MM.1S (cell line): ENCODE measurements at regions not wholly inside any gene's neighbourhood (a gene's known extent, or its start where the extent isn't known, plus 50 kb on each side); places are given as distances from the start of the nearest gene placed in this dataset.

Experiments used
- DNase-seq: peaks from one replicate; pipeline ENCODE4 v3.0.0-alpha.2; 2015
- H2AFZ ChIP-seq: fragments of 300-600 bp; sonication (generic); 2 replicates; pipeline ENCODE4 v1.6.0; 2016; ENCODE audit warnings: antibody characterized with exemption, low read length
- H3F3A ChIP-seq: fragments of 300-600 bp; sonication (generic); 2 replicates; pipeline ENCODE4 v1.6.1; 2016; ENCODE audit warnings: mild to moderate bottlenecking, antibody characterized with exemption, low read length, moderate library complexity, mixed read lengths; ENCODE audit not compliant: insufficient read depth
- H3K27ac ChIP-seq: fragments of 300-600 bp; sonication (generic); 2 replicates; pipeline ENCODE4 v1.5.1; 2016; ENCODE audit warnings: mild to moderate bottlenecking, low read length
- H3K27me3 ChIP-seq: fragments of 300-600 bp; sonication (generic); replicated peaks from 2 replicates; pipeline ENCODE4 v1.6.0; 2016; ENCODE audit warnings: low read length; ENCODE audit not compliant: insufficient read depth
- H3K36me3 ChIP-seq: fragments of 300-600 bp; sonication (generic); replicated peaks from 2 replicates; pipeline ENCODE4 v1.6.1; 2016; ENCODE audit warnings: mild to moderate bottlenecking, low read length, mixed read lengths; ENCODE audit not compliant: insufficient read depth
- H3K4me1 ChIP-seq: fragments of 300-600 bp; sonication (generic); 2 replicates; pipeline ENCODE4 v1.6.1; 2016; ENCODE audit warnings: low read length, mixed read lengths
- H3K4me2 ChIP-seq: fragments of 300-600 bp; sonication (generic); 2 replicates; pipeline ENCODE4 v1.6.0; 2016; ENCODE audit warnings: low read depth, low read length
- H3K4me3 ChIP-seq: fragments of 300-600 bp; sonication (generic); 2 replicates; pipeline ENCODE4 v1.5.1; 2016; ENCODE audit warnings: low read length, mixed read lengths
- H3K79me2 ChIP-seq: fragments of 300-600 bp; sonication (generic); 2 replicates; pipeline ENCODE4 v1.6.1; 2016; ENCODE audit warnings: mixed run types, low read length, mixed read lengths
- H3K9ac ChIP-seq: fragments of 300-600 bp; sonication (generic); 2 replicates; pipeline ENCODE4 v1.6.1; 2016; ENCODE audit warnings: low read length, mixed read lengths
- H3K9me2 ChIP-seq: fragments of 300-600 bp; sonication (generic); replicated peaks from 2 replicates; pipeline ENCODE4 v1.6.1; 2016; ENCODE audit warnings: mild to moderate bottlenecking, low read length, mixed read lengths; ENCODE audit not compliant: insufficient read depth
- H3K9me3 ChIP-seq: fragments of 300-600 bp; sonication (generic); replicated peaks from 2 replicates; pipeline ENCODE4 v1.6.1; 2016; ENCODE audit warnings: mild to moderate bottlenecking, low read length, mixed read lengths; ENCODE audit not compliant: insufficient read depth
- H4K20me1 ChIP-seq: fragments of 300-600 bp; sonication (generic); 2 replicates; pipeline ENCODE4 v1.6.1; 2016; ENCODE audit warnings: mild to moderate bottlenecking, low read length, moderate library complexity, mixed read lengths; ENCODE audit not compliant: insufficient read depth
- EZH2 ChIP-seq: fragments of 300-600 bp; sonication (generic); optimal IDR thresholded peaks from 2 replicates; pipeline ENCODE3; 2017; ENCODE audit warnings: low read depth, mild to moderate bottlenecking, antibody characterized with exemption, low read length, mixed read lengths
- EZH2phosphoT487 ChIP-seq: fragments of 300-600 bp; sonication (generic); IDR thresholded peaks from 2 replicates; pipeline ENCODE4 v1.6.1; 2018; ENCODE audit warnings: antibody characterized with exemption, low read length
- TF ChIP-seq, protein P1 (sequence below): fragments of 300-600 bp; sonication (generic); IDR thresholded peaks from 2 replicates; pipeline ENCODE4 v1.5.1; 2016; ENCODE audit warnings: antibody characterized with exemption, low read length, mixed read lengths

DNA sequence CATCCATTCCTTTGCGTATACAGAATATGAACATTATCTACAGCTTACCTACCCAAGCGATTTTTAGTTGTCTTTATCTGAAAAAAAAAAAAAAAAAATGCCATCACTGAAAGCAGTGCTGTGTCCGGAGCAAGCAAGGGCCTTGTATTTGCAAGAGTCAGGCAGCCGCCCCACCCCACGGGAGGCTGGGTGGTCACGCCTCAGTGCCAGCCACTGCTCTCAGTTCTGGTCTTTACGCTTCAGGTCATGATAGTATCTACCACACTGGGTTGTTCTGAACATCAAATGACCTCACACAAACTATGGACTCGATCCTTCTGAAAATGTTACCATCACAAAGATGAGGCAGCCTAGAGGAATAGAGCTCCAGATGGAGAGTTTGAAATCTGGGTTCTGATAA, 62.7 kb upstream of the HELT start:
- no peak overlapping the region for H3K4me2 ChIP-seq
- H4K20me1 ChIP-seq: no peaks in the 10 kb centered on the region
- H3K4me3 ChIP-seq: no peak overlapping the region
- DNase-seq: no peak
- no peaks in the 10 kb centered on the region for H3K79me2 ChIP-seq
- H3K27me3 ChIP-seq: no peaks in the 10 kb centered on the region
- TF ChIP-seq EZH2: no peak
- TF ChIP-seq, protein P1, sequence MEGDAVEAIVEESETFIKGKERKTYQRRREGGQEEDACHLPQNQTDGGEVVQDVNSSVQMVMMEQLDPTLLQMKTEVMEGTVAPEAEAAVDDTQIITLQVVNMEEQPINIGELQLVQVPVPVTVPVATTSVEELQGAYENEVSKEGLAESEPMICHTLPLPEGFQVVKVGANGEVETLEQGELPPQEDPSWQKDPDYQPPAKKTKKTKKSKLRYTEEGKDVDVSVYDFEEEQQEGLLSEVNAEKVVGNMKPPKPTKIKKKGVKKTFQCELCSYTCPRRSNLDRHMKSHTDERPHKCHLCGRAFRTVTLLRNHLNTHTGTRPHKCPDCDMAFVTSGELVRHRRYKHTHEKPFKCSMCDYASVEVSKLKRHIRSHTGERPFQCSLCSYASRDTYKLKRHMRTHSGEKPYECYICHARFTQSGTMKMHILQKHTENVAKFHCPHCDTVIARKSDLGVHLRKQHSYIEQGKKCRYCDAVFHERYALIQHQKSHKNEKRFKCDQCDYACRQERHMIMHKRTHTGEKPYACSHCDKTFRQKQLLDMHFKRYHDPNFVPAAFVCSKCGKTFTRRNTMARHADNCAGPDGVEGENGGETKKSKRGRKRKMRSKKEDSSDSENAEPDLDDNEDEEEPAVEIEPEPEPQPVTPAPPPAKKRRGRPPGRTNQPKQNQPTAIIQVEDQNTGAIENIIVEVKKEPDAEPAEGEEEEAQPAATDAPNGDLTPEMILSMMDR: no peak
- no peak for TF ChIP-seq EZH2phosphoT487
- no peaks in the 10 kb centered on the region for H3K4me1 ChIP-seq
- no peaks in the 10 kb centered on the region for H3K36me3 ChIP-seq
- no peak overlapping the region for H3K9ac ChIP-seq
- no peaks in the 10 kb centered on the region for H3K9me2 ChIP-seq
- H2AFZ ChIP-seq: no peak overlapping the region
- H3K9me3 ChIP-seq: no peaks in the 10 kb centered on the region
- H3F3A ChIP-seq: no peaks in the 10 kb centered on the region
- no peak overlapping the region for H3K27ac ChIP-seq

DNA sequence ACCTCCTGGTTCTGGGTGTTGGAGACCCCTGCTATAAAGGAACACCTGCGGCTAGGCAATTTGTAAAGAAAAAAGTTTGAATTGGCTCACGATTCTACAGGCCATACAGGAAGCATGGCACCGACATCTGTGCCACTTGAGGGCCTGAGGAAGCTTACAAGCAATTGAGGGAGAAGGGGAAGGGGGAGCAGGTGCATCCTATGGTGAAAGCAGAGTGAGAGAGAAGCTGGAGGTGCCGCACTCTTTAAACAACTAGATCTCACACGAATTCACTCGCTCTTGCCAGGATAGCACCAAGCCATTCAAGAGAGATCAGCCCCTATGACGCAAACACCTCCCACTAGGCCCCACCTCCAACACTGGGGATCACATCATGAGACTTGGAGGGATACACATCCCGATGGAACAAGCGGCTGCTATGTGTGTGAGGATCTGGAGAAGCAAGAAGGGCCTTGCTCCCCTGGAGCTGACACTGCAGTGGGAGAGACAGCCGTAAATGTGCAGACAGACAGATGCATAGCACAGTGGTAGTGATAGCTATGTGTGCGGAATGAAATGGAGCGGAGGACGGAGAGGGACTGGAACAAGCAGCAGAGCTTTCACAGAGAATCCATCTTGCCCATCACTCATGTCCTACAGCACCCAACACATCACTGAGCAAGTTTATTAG, 60.7 kb upstream of the HELT start:
- Histone ChIP-seq H3K27me3 (no peaks in the 10 kb centered on the region), H2AFZ (no peak overlapping the region), H3K9me3 (no peaks in the 10 kb centered on the region), H3K79me2 (no peaks in the 10 kb centered on the region), H3F3A (no peaks in the 10 kb centered on the region), H3K9ac (no peak overlapping the region), H3K4me3 (no peak overlapping the region), H3K9me2 (no peaks in the 10 kb centered on the region), H4K20me1 (no peaks in the 10 kb centered on the region), H3K4me1 (no peaks in the 10 kb centered on the region), H3K4me2 (no peak overlapping the region), H3K27ac (no peak overlapping the region), H3K36me3 (no peaks in the 10 kb centered on the region)
- no peak for DNase-seq
- no peak for TF ChIP-seq EZH2
- TF ChIP-seq EZH2phosphoT487: no peak
- TF ChIP-seq, protein P1: no peak

DNA sequence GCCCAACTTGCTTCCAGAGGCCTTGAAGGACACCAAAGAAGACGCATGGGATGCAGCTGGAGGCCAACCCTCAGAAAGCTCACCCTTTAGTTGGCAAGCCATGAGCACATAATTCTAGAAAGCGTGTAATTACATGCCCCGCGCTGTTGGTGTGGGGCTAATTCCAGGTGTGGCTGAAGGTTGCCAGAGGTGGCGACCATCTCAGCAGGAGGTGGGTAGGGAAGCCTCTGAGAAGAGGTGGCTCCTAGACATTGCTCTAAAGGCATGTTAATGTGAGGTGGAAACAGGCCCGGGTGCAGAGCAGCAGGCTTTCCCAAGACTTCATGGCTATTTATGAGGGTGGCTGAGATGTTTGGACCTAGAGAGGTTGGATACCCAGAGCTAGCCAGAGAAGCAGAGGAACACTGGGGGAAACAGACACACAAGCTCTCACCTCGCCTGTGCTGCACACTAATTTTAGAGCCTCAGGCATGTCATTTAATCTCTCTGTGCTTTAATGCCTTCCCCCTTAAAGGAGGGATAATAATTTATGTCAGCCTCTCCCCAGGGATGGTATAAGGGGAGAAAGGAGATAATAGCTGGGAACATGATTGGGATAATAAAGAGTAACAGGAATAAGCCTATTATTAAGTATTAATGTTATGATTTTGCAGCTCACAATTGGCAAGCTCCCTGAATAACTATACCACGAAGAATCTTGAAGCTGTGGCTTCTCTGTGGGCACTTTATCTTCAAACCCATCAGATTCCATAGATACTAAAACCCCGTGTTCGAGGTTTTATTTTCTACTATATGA, 60.0 kb upstream of the HELT start:
- H3K9me2 ChIP-seq: no peaks in the 10 kb centered on the region
- no peak for TF ChIP-seq EZH2phosphoT487
- TF ChIP-seq EZH2: no peak
- TF ChIP-seq, protein P1: no peak
- H3K36me3 ChIP-seq: no peaks in the 10 kb centered on the region
- H4K20me1 ChIP-seq: no peaks in the 10 kb centered on the region
- H2AFZ ChIP-seq: no peak overlapping the region
- no peaks in the 10 kb centered on the region for H3F3A ChIP-seq
- H3K9me3 ChIP-seq: no peaks in the 10 kb centered on the region
- no peak overlapping the region for H3K4me3 ChIP-seq
- H3K4me2 ChIP-seq: no peak overlapping the region
- no peak for DNase-seq
- no peaks in the 10 kb centered on the region for H3K27me3 ChIP-seq
- H3K9ac ChIP-seq: no peak overlapping the region
- H3K4me1 ChIP-seq: no peaks in the 10 kb centered on the region
- no peak overlapping the region for H3K27ac ChIP-seq
- no peaks in the 10 kb centered on the region for H3K79me2 ChIP-seq
